Erythroblast (primary cell): ENCODE measurements at regions not wholly inside any gene's neighbourhood (a gene's known extent, or its start where the extent isn't known, plus 50 kb on each side); places are given as distances from the start of the nearest gene placed in this dataset.

Experiments
- GATA1 ChIP-seq: IDR thresholded peaks from 2 replicates; pipeline ENCODE4 v1.6.1; 2011; ENCODE audit warnings: low read depth, mild to moderate bottlenecking, control low read depth, low read length, moderate library complexity
- POLR2A ChIP-seq: IDR thresholded peaks from 2 replicates; pipeline ENCODE4 v1.6.1; 2011; ENCODE audit warnings: mild to moderate bottlenecking, low read length

DNA sequence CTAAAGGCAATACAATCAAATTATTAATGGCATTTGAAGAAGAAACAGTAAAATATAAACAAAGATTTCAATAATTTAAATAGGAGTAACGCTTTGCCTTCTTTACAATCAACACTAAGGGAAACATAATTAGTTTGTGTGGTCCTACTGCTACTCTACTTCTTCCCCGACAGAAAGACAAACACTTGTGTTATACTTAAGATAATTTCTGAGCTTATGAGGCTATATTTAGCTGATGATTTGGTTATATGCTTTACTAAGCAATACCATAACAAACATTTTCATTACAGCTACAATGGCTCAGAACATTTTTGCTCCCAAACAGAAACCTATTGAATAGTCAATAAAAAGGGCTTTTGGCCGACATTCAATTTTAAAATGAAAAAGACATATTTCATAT lies 1217.2 kb upstream of the GJE1 start:
- TF ChIP-seq POLR2A (no peak), GATA1 (no peak)
